BJ (cell line): ENCODE measurements at regions not wholly inside any gene's neighbourhood (a gene's known extent, or its start where the extent isn't known, plus 50 kb on each side); places are given as distances from the start of the nearest gene placed in this dataset.
"Not testable (repeated sequence)": the region's sequence is repeated elsewhere in the genome, so short reads cannot be mapped to it uniquely, and the experiment has no call there.

Experiments
- CTCF ChIA-PET: fragments of 350-600 bp; formaldehyde crosslinking; extraction: SDS; loops from one replicate; lab custom pipeline; 2021; ENCODE audit warnings: antibody characterized with exemption, inconsistent platforms; lab: Yijun Ruan, JAX
- POLR2A ChIA-PET: fragments of 300-600 bp; sonication (Branson Sonifier 250); formaldehyde crosslinking; extraction: SDS; loops from one replicate; lab custom pipeline; 2021; ENCODE audit warnings: antibody characterized with exemption; lab: Charles Lee
- DNase-seq: peaks from one replicate; pipeline ENCODE4 v3.0.0-alpha.2; 2011; ENCODE audit warnings: low read depth
- H3K27me3 ChIP-seq: 2 replicates; pipeline ENCODE4 v1.6.0; 2011; ENCODE audit warnings: low read length; ENCODE audit not compliant: control insufficient read depth, insufficient read depth
- H3K36me3 ChIP-seq: 2 replicates; pipeline ENCODE4 v1.5.1; 2011; ENCODE audit warnings: low read length; ENCODE audit not compliant: control insufficient read depth, insufficient read depth
- H3K4me3 ChIP-seq: 2 replicates; pipeline ENCODE4 v1.5.1; 2011; ENCODE audit warnings: low read depth, mild to moderate bottlenecking, control low read depth, low read length
- TF ChIP-seq, protein P1 (sequence below): IDR thresholded peaks from 2 replicates; pipeline ENCODE4 v1.5.1; 2011; ENCODE audit warnings: low read depth, mild to moderate bottlenecking, control low read depth, inconsistent platforms, low read length, moderate library complexity; ENCODE audit not compliant: insufficient read depth

DNA sequence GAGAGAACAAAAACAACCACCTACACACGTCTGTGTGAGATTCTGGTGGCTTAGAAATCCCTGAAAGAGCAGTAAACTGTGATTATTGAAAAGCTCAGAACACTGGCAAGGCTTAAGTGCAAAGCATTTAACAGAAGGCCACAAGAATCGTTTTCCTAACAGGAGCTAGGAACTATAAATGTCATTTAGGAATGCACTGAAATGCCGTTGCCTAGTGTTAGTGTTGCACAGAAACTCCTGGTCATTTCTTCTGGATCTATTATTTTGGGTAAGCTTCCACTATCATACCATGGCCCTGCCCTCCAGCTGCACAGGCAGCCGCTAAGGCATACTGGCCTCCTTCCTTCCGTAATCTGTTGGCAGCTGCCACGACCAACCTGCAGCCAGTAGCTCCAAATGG is 923.2 kb downstream of the NLGN4X start:
- no peak for DNase-seq
- Histone ChIP-seq H3K36me3 (no peaks in the 10 kb centered on the region), H3K4me3 (no peak overlapping the region), H3K27me3 (no peaks in the 10 kb centered on the region)
- POLR2A ChIA-PET: no interaction called here
- TF ChIP-seq, protein P1, sequence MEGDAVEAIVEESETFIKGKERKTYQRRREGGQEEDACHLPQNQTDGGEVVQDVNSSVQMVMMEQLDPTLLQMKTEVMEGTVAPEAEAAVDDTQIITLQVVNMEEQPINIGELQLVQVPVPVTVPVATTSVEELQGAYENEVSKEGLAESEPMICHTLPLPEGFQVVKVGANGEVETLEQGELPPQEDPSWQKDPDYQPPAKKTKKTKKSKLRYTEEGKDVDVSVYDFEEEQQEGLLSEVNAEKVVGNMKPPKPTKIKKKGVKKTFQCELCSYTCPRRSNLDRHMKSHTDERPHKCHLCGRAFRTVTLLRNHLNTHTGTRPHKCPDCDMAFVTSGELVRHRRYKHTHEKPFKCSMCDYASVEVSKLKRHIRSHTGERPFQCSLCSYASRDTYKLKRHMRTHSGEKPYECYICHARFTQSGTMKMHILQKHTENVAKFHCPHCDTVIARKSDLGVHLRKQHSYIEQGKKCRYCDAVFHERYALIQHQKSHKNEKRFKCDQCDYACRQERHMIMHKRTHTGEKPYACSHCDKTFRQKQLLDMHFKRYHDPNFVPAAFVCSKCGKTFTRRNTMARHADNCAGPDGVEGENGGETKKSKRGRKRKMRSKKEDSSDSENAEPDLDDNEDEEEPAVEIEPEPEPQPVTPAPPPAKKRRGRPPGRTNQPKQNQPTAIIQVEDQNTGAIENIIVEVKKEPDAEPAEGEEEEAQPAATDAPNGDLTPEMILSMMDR: no peak
- CTCF ChIA-PET: no interaction called here

DNA sequence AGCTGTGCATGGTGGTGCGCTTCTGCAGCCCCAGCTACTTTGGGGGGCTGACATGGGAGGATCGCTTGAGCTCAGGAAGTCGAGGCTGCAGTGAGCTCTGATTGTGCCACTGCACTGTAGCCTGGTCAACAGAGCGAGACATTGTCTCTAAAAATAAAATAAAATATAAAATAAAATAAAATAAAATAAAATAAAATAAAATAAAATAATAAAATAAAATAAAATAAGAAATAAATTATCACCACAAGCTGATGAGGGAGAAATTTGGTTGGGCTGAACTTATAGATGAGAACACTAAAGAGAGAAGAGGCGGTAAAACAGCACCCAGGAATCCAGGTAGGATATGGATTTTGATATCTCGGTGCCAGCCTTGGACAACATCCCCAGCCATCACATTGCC is 933.7 kb downstream of the NLGN4X start:
- ChIA-PET CTCF (no interaction called here), POLR2A (no interaction called here)
- no peak overlapping the region for H3K4me3 ChIP-seq
- TF ChIP-seq, protein P1: no peak
- no peaks in the 10 kb centered on the region for H3K27me3 ChIP-seq
- H3K36me3 ChIP-seq: no peaks in the 10 kb centered on the region
- no peak for DNase-seq

DNA sequence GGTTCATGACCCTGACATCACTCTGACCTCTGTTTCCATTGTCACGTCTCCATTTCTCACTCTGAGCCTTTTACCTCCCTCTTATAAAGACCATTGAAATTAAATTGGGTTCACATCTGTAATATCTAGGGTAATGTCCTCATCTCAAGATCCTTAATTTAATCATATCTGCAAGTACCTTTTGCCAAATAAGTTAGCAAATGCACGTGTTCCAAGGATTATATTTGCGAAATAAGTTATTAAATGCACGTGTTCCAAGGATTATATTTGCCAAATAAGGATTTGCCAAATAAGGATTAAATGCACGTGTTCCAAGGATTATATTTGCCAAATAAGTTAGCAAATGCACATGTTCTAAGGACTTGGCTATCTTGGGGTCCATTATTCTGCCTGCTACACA is 938.0 kb downstream of the NLGN4X start:
- DNase-seq: no peak
- TF ChIP-seq, protein P1: no peak

DNA sequence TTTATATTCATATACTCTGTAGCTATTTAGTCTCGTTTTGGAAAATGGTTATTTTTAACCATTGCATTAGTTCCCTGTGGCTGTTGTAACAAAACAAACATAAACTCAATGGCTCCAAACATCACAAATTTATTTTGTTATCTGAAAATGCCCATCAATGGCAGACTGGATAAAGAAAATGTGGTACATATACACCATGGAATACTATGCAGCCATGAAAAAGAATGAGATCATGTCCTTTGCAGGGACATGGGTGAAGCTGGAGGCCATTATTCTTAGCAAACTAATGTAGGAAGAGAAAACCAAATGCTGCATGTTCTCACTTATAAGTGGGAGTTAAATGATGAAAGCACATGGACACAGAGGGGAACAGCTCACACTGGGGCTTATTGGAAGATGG is 938.7 kb downstream of the NLGN4X start:
- POLR2A ChIA-PET, DNase-seq, CTCF ChIA-PET, H3K36me3 ChIP-seq, H3K4me3 ChIP-seq, H3K27me3 ChIP-seq: not testable (repeated sequence)

More for the DNA sequence above, 938.0 kb downstream of the NLGN4X start:
- H3K4me3 ChIP-seq: no peak overlapping the region
- ChIA-PET CTCF (no interaction called here), POLR2A (no interaction called here)
- H3K36me3 ChIP-seq: no peaks in the 10 kb centered on the region
- no peaks in the 10 kb centered on the region for H3K27me3 ChIP-seq

DNA sequence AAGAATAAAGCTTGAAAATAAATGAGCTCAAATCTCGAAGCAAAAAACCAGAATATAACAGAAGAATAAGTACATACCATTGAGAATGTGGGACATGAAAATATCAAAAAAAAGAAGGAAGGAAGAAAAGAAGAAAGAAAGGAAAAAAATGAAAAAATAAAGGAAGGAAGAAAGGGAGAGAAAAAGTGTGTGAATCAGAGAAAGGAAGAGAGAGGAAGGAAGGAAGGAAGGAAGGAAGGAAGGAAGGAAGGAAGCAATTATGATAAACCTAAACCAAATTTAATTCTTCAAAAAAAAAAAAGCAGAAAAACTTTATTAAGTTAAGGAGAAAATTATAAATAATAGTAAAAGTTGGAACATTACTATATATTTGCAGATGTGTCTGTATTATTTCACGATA is 949.8 kb downstream of the NLGN4X start:
- H3K36me3 ChIP-seq: no peaks in the 10 kb centered on the region
- no peaks in the 10 kb centered on the region for H3K27me3 ChIP-seq
- ChIA-PET POLR2A (no interaction called here), CTCF (no interaction called here)
- DNase-seq: no peak
- TF ChIP-seq, protein P1: no peak
- H3K4me3 ChIP-seq: no peak overlapping the region

DNA sequence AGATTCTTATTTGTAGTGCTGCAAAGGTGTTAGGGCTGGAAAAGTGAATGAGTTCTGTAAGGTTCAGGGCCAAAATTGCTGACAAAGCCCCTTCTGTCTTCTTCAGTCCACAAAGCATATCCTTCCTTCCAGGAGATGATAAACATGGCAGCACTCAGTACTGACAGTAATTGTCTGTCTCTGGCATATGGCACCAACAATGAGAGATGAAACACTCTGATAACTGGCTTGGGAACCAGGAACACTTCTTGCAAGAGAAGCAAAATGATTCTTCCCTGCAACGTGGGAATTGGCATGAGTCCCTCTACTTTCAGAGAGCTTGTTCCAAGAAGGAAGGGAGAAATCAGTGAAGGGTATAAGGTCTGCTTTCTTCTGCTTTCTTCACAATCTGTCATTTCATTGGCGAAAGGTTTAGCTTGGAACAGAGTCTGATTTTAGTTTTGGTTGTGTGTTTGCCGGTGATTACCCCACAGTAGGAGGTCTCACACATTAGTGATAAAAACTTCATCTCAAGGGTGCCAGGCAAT is 963.3 kb downstream of the NLGN4X start:
- H3K4me3 ChIP-seq: no peak overlapping the region
- TF ChIP-seq, protein P1: no peak
- CTCF ChIA-PET: no interaction called here

More for the DNA sequence above, 963.3 kb downstream of the NLGN4X start:
- Histone ChIP-seq H3K27me3 (no peaks in the 10 kb centered on the region), H3K36me3 (no peaks in the 10 kb centered on the region)
- DNase-seq: no peak
- POLR2A ChIA-PET: no interaction called here
